Renal pelvis (tissue), 1 donor: ENCODE measurements at regions not wholly inside any gene's neighbourhood (a gene's known extent, or its start where the extent isn't known, plus 50 kb on each side); places are given as distances from the start of the nearest gene placed in this dataset.
"Not testable (repeated sequence)": the region's sequence is repeated elsewhere in the genome, so short reads cannot be mapped to it uniquely, and the experiment has no call there.

ENCODE experiments used
- DNase-seq: peaks from one replicate; pipeline ENCODE4 v3.0.0-alpha.2; 2013

DNA sequence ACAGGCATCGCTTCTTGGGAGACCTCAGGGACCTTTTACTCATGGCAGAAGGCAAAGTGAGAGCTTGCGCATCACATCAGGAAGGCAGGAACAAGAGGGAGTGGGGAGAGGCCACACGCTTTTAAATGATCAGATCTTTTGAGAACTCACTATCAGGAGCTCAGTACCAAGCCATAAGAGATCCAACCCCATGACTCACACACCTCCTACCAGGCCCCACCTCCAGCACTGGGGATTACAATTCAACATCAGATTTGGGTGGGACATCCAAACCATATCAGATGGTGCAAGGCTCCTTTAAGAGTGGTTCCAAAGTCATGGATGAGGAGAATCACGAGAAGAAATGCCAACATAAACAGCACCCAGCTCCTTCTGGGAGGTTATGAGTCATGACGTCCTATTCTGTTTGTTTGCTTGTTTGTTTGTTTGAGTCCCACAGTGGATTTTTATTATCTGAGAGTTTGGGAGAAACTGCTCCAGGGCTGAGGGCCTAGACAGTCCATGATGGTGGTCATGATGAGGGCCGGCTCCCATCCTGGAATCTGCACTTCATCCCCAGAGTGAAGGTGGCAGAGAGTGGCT lies 453.5 kb downstream of the GADD45G start:
- no peak for DNase-seq

DNA sequence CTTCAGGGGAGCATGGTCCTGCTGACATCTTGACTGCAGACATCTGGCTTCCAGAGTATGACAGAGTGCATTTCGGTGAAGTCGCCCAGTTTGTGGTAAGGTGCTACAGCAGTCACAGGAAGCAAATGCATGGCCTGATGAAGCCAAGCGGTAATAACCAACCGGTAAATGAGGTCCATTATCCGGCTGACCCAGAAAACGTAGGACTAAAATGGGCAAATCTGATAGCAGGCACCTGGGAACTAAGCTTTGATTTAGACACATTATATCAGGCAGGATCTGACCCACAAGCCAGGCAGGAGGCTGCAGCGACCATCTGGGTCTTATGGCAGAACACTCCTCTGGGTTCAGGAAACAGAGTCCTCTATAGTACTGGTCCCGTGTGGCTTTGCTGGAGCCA lies 454.6 kb downstream of the GADD45G start:
- no peak for DNase-seq

DNA sequence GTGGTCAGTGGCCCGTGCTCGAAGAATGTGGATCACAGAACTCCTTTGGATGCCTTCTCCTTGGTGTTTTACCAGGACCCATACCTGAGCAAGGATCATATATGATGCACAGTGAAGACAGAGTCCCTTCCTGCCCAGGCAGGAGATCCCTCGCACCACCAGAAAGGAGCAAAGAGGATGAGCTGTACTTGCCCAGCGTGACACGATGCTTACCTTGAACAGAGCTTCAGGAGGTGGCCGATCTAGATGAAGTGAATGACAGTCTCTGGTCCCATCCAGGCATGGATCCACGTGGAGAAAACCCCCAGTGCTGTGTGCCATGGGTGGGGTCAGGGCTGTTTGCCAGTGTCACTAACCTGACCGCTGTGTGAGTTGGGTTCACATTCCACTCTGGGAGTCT lies 455.4 kb downstream of the GADD45G start:
- no peak for DNase-seq

DNA sequence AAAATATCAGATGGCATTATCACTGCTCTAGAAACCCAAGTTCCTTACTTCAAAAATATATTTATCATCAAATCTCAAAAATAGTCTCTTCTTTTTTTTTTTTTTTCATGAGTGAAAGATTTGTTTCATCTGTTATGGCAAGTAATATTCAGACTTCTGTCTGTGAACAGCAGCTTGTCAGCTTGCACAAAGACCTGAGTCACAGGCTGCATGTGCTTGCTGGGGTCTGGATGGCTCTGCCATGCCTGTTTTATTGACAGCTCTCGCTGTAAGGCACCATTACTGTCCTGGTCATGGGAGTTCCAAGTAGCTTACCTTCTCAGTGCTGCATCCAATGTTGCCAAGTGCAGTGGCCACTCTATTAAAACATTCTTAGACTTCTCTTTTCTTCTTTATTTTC lies 456.4 kb downstream of the GADD45G start:
- DNase-seq, result no peak

DNA sequence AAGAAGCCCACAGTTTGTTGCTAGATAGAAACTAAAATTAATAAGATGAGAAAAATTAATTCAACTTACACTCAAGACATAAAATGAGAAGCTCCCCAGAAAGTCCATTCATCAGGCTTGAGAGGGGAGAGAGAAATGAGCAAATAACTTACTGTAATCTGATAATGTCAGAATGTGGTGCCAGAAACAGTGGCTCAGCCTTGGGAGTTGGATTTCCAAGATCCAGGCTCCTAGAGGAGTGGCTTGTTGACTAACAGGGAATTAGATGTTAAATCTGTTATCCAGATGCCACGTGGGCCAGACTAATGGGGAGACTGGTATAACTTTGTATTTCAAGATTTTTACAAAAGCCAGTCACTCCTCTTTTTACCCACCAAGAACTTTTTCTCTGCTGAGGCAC lies 458.2 kb downstream of the GADD45G start:
- DNase-seq, result no peak

DNA sequence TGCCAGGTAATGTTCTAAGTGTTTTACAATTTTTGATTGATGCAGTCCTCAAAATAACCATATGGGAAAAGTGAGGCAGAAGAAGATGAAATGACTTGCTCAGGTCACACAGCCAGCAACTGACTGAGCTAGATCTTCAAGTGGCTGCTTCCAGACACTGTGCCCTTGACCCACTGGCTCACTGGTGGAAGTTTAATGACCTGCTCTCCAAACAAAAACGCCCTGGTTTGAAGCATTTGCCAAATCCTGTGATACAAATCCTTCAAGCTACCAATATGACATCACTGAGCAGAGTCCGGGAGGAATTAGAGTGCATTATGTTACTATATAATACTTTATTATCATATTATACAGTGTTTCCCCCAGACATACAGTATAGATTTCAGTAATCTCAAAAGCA lies 459.4 kb downstream of the GADD45G start:
- DNase-seq, result no peak

DNA sequence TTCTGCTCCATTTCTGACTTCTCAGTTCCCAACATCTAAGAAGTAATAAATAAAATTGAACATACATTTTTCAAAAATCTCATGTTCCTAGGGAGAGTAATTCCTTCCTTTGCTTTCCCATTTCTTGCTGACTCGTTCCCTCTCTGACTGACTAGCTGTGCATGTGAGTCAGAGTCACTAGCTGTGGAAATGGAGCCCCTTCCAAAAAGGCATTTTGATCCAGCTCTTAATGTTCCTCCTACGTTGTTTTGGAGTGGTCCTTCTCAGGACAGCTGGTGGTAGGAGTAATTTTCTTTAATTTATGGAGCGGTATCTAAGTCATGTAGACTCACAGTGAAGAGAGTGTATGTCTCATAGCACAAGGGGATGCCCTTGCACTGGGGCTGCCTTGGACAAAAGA lies 460.2 kb downstream of the GADD45G start:
- peak; percentile 16 for DNase-seq

DNA sequence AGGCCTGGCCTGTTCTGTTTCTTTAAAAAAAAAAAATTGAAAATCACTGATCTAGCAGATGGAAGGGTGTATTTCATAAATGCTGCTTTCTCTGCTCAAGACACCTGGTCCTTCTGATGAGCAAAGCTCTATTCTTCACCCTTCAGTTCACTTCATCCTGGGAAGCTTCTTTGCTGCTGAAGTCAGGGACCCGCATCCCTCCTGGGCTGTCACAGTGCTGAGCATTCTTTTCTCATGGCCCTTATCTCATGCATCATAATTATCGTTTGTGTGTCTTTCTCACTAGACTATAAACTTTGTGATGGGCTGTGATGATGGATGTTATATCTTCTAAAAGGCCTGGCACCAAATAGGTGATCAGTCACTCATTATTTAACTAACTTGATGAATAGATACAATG lies 461.0 kb downstream of the GADD45G start:
- DNase-seq, result no peak

DNA sequence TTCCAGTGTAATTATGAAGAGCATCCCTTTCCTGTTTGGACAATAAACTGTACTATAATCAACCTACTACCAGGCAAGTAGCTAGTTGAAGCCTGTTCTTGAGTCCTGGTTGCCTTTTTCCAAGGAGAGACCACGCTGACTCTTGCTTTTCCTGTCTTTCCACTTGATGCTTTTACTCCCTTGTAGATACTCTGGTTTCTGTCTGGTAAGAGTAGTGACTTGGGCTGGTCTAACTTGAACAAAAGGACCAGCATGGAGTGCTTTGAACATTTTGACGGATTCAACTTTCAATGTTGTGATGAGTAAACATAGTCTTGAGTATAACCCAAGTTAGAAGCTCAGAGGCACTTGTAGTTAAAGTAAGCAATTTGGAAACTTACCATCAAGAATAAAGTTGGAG lies 464.3 kb downstream of the GADD45G start:
- DNase-seq, result no peak

DNA sequence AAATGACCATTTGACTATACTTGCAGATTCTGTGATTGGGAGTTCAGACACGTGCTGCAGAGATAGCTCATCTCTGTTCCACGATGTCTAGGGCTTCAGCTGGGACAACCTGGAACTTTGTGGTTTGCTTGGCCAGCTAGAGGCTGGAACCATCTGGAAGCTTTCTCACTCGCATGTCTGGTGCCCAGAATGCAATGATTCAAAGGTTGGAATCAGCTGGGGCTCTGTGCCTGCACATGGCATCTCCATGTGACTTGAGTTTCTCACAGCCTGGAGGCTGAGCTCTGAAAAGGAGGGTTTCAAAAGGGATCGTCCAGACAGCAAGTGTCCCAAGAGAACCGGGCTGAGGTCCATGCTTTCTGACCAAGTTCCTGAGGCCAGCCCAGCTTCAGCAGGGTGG lies 465.2 kb downstream of the GADD45G start:
- DNase-seq, result no peak

DNA sequence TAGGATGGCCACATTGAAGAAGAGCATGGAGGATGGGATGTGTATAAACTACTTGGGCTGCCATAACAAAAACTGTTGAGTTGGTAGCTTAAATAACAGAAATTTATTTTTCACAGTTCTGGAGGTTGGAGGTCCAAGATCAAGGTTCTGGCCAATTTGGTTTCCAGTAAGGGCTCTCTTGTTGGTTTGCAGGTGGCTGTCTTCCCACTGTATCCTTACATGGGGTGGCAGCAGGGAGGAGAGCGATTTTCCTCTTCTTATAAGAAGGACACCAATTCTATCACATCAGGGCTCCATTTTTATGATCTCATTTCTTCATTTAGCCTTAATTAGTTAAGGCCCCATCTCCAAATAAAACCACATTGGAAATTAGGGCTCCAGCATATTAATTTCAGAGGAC lies 465.7 kb downstream of the GADD45G start:
- DNase-seq, result no peak

DNA sequence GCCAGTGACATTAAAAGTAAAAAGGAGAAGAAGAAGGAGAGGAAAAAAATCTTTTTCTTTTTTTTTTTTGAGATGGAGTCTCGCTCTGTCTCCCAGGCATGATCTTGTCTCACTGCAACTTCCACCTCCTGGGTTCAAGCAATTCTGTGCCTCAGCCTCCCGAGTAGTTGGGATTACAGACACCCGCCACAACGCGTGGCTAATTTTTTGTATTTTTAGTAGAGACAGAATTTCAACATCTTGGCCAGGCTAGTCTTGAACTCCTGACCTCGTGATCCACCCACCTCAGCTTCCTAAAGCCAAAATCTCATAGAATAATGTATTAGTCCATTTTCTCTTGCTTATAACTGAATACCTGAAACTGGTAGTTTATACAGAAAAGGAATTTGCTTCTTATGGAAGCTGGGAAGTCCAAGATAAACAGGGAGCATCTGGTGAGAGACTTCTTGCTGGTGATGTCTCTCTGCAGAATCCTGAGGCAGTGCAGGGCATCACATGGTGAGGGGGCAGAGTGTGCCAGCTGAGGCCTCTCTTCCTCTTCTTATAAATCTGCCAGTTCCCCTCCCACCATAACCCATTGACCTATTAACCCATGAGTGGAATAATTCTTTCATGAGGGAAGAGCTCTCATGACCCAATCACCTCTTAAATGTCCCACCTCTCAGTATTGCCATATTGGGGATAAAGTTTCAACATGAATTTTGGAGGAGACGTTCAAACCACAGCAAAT lies 466.3 kb downstream of the GADD45G start:
- DNase-seq, result peak; percentile 47

DNA sequence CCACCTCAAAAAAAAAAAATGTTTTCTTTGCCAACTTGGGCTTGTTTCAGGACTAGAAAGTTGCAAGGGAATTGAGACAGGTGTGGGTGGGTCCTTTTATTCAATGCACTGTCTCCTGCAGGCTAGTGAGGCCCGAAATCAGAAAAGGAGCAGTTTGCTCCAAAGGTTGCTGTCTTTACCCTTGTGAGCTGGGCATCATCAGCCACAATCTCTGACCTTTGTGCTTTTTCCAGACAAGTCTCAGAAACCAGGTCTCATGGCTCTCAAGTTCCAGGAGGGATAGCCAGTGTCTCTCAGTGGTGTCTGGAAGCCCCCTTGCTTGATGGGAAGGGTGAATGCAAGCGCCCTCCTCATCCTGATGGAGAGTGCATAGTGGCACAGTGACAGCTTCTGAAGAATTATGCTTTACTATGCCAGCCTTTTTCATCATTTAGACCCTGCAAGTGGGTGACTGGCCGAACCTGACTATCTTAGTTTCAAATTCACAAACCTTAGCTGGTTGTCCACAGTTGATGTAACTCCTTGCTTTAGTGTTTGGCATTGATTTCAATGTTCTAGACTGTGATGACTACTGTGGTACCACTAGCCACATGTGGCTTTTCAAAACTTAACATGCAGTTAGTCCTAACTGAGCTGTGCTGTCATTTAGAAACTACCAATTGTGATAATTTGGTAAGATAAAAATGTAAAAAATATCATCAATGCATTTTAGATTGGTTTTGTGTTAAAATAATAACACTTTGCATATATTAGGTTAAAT lies 468.6 kb downstream of the GADD45G start:
- no peak for DNase-seq

DNA sequence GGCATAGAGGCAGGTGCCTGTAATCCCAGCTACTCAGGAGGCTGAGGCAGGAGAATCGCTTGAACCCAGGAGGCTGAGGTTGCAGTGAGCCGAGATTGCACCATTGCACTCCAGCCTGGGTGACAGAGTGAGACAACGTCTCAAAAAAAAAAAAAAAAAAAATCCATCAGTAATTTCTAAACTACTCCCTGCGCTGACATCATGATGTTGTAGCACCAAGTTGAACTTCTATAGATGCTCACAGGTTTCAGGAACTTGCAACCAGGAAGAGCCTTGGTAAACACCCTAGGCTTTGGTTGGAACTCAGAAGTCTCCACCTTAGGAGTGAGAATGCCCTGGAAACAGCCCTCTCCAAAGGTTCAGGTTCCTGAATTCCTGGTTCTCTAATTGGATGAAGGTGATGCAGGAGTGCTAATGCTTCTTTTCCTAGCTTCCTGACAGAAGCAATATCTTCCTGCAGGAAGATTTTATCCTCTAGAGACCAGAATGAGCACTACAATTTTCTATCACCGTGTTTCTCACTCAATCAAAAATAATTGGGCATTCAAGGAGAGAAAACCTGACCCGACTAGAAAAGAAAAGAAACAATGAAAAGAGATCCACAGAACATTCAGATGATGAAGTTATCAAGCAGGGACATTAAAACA lies 469.6 kb downstream of the GADD45G start:
- DNase-seq, result no peak

DNA sequence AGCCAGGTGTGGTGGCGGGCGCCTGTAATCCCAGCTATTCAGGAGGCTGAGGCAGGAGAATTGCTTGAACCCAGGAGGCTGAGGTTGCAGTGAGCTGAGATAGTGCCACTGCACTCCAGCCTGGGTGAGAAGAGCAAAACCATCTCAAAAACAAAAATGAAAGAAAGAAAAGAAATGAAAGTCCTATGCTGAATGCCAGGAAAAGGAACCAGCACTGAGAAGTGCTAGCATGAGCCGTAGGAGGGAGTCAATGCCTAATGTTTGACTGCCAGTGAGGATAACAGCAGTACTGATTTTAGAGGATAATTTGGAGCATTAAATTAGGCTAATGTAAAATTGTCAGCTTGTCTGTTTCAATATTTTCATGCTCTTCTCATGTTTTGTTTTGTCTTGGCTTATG lies 472.8 kb downstream of the GADD45G start:
- not testable (repeated sequence) for DNase-seq

DNA sequence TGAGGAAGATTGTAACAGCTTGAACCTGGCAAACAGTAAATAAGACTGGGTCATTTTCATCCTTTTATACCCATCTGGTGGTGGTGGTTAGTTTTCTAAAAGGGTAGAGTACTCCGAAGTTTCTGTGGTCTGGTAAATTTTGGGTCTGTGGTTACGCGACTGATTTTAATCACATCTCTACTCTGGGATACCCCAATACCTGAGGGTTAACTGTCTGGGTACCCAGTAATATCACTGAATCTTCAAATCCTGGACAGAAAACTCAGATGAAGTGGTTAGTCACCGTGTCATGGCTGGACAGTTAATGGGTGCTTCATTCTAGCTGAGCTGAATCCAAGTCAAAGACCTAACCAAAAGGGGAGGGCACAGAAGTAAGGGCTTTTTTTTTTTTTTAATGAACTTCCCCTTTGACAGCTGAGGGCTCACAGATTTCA lies 474.2 kb downstream of the GADD45G start:
- DNase-seq, result no peak

DNA sequence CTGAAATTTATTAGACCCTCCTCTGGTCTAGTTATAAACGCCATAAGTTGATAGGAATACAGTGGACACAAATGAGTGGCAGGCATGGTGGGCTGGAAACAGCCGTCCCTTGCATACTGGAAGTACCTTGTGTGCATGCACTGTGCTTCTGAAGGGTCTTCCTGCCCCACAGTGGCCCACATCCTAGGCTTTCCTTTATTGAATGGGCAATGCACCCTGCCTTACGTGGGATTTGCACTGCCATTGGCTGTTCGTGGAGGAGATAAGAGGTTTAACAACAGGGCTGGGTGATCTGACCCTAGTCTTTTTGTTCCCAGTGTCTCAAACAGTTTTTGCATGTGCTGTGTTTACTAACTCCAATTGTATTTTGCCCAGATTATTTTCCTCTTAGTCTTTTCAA lies 480.8 kb downstream of the GADD45G start:
- no peak for DNase-seq

DNA sequence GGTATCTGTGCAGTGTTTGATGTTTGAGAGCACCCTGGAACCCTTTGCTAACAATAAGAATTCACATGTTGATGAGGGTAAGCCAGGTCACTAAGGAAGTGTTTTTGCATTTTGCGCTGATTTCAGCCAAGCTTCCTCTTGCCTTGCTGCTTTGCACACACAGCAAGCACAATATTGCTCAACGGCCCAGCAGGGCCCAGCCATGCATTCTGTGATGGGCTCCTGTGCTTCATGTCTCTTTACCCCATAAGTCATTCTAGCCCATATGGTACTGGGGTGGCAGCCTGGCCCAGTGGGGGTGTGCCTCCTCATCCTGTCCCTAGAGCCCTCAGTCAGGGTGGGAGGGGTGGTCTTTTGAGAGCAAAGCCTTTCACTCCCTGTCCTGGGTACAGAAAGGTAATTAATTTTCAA lies 481.3 kb downstream of the GADD45G start:
- DNase-seq, result no peak

DNA sequence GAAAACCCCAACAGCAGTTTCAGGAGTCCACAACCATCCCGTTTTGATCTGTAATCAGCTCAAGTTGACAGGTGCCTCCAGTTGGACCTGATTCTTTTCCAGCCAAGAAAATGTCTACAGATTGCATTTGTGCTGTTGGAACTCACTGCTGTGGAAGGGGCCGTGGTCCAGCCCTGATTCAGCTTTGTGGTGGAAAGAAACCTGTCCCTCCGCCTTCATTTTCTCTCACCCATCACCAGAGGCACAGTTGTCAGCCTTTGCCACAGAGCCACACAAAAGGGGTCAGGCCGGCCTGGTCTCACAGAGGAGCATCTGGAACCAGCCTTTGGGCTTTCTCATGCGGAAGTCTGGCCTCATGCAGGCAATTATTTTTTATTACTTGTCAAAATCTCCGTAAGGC lies 483.6 kb downstream of the GADD45G start:
- no peak for DNase-seq

DNA sequence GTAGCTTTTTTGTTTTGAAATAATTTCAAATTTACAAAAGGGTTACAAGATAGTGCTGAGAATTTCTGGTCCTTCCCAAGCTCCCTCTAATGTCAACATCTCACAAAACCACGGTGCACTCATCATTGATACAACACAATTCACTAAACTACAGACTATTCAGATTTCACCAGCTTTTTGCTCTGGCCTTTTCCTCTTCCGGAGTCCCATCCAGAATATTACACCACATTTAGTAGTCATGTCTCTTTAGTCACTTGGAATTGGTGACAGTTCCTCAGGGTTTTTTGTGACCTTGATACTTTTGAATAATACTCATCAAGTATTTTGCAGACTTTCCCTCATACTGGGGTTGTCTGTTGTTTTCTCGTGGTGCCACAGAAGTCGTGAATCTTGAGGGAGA lies 484.0 kb downstream of the GADD45G start:
- no peak for DNase-seq

DNA sequence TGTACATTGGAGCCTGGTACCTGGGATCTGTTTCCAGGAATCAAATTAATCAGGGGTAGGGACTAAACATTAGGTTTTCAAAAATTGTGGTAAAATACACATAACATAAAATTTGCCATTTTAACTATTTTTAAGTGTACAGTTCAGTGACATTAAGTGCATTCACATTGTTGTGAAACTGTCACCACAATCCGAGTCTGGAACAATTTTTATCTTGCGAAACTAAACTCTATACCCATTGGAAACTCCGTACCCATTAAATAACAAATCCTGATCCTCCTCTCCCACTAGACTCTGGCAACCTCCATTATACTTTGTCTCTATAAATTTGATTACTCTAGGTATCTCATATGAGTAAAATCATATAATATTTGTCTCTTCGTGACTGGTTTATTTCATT lies 486.2 kb downstream of the GADD45G start:
- DNase-seq, result no peak

DNA sequence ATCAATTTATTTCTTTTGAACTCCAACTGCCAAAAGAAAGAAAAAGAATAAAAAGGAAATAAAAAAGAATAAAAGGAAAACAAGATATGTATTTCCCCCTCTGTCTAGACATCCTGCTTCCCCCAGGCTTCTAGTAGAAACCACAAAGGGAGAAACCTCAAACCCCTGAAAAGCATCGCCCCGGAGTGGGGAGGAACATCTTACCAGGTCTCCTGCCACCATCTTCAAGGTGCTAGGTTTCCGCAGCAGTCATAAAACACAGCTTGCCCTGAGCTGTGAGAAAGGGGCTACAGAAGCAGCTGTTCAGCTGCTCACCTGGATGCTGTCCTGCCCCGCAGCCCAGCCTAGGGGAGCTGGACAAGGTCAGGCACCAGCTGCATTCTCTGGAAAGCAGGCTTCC lies 487.7 kb downstream of the GADD45G start:
- no peak for DNase-seq

DNA sequence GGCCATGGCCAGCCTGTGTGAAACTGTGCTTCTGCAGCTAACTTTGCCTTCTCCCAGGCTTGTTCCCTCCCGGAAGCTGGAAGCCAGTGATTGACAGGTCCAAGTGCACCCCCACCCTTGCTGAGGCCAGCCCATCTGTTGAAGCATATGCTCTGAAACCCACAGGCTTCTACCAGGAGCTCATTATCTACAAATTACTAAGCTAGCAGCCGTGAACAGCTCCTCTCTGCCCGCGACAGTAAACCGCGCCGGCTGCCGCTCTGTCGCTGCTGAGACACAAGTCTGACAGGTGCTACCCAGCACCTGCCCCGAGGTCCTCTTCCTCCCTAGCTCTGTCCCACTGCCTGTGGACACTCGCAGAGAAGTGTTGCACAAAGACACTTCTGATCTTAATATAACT lies 490.9 kb downstream of the GADD45G start:
- DNase-seq, result peak; percentile 42
